ENCODE measurements at regions not wholly inside any gene's neighbourhood (a gene's known extent, or its start where the extent isn't known, plus 50 kb on each side); places are given as distances from the start of the nearest gene placed in this dataset.

DNA sequence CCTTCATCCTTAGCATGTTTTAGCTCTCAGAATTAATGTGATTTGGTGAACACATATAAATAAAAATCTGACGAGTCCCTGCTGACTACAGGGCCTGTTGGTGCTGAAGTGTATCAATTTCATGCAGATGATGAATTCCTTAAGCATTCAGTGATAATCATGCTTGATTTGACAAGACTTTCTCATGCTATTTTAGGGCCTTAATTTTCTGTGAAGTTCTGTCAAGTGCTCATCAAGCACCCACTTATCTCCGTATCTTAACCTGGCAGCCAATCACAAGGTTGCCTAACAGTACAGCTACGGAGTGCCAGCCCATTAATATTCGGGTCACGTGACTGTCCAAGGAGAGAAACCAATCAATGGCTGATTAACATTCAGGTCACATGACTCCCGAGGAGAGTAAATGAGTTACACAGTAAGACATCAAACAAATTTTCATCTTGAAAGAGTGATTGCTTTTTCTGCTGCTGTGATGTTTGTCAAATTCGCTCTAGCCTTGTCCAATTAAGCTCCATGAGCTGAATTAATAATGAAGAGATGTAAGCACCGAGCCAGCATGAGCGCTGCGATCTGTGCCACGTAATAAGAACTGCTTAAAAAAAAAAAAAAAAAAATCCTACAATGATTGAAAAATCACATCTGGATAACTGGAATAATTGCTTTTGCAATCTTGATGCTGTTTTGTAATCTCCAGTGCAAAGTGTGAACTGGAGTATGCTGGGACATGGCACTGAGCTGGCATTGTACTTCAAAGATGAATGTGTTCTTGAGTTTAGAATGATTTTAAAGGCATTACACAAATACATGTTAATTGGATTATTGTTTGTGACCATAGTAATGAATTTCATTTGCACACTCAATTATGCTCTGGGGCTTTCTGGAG lies 104.3 kb upstream of the SPATA31D4 start:
- Histone ChIP-seq H3K4me3 (no peak overlapping the region), H3K4me1 (peaks cover 15% of the 10 kb centered on the region), H3K4me2 (no peak overlapping the region), H3K9me3 (no peaks in the 10 kb centered on the region), H3K27ac (no peak overlapping the region)
- ChIA-PET POLR2A (no interaction called here), CTCF (interaction anchor here (0.6 kb wide), 1 partner anchor 303 kb away, joined by 3 read pairs; no protein-coding TSS in a partner anchor)
- FAIRE-seq (peak; percentile 18), ATAC-seq (no peak), DNase-seq (ENCODE audit: low read depth in 1 of 2, low spot score in 1 of 2) (no peak)
- TF ChIP-seq USF2 (IDR thresholded peaks at IDR 0.05) = peak; percentile 45
- TF ChIP-seq HES2 (IDR thresholded peaks at IDR 0.05) = no peak
- TF ChIP-seq BCL3 (IDR thresholded peaks at IDR 0.05) = no peak
- TF ChIP-seq, protein P1, sequence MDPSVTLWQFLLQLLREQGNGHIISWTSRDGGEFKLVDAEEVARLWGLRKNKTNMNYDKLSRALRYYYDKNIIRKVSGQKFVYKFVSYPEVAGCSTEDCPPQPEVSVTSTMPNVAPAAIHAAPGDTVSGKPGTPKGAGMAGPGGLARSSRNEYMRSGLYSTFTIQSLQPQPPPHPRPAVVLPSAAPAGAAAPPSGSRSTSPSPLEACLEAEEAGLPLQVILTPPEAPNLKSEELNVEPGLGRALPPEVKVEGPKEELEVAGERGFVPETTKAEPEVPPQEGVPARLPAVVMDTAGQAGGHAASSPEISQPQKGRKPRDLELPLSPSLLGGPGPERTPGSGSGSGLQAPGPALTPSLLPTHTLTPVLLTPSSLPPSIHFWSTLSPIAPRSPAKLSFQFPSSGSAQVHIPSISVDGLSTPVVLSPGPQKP (IDR thresholded peaks at IDR 0.05; ENCODE audit: low read depth, low read length) = no peak
- no peak for TF ChIP-seq SMC3 (IDR thresholded peaks at IDR 0.05)
- WGBS (ENCODE audit: missing lambda C conversion rate) = 89% methylated on average over 11 of the region's 11 CpGs

GRCh38 chr9:81824802-81825730 lies 103.2 kb upstream of the SPATA31D4 start:
- DNase-seq (ENCODE audit: low read depth in 1 of 2, low spot score in 1 of 2) (no peak), FAIRE-seq (peak; percentile 56), ATAC-seq (no peak)
- TF ChIP-seq HOXA7 (CRISPR knock-in tag; IDR thresholded peaks at IDR 0.05) (no peak), ZNF302 (CRISPR knock-in tag; IDR thresholded peaks at IDR 0.05) (no peak), PBX3 (IDR thresholded peaks at IDR 0.05) (no peak), EHF (CRISPR knock-in tag; IDR thresholded peaks at IDR 0.05) (no peak), ESRRA (IDR thresholded peaks at IDR 0.05; ENCODE audit: borderline replicate concordance, low read length) (no peak), TP53 (CRISPR knock-in tag; IDR thresholded peaks at IDR 0.05) (no peak), GATA3 (IDR thresholded peaks at IDR 0.05; ENCODE audit: borderline replicate concordance) (no peak), BHLHE40 (IDR thresholded peaks at IDR 0.05; ENCODE audit: low read depth, low read length) (no peak), HEYL (CRISPR knock-in tag; IDR thresholded peaks at IDR 0.05) (no peak), JUNB (IDR thresholded peaks at IDR 0.05) (no peak), JUN (IDR thresholded peaks at IDR 0.05) (no peak), SMC3 (IDR thresholded peaks at IDR 0.05) (no peak), FOSB (CRISPR knock-in tag; IDR thresholded peaks at IDR 0.05) (no peak), KDM1A (IDR thresholded peaks at IDR 0.05; ENCODE audit: low read depth) (no peak), SREBF2 (IDR thresholded peaks at IDR 0.05) (no peak), CTCF (IDR thresholded peaks at IDR 0.05) (no peak), TFCP2L1 (CRISPR knock-in tag; IDR thresholded peaks at IDR 0.05) (no peak), PHF8 (IDR thresholded peaks at IDR 0.05; ENCODE audit: borderline replicate concordance, low read depth) (no peak), HOXB13 (CRISPR knock-in tag; IDR thresholded peaks at IDR 0.05; ENCODE audit: low read depth) (no peak)
- TF ChIP-seq, protein P1 (IDR thresholded peaks at IDR 0.05; ENCODE audit: low read depth, low read length) = no peak
- Histone ChIP-seq H3K4me3 (no peak overlapping the region), H3K4me1 (peaks cover 15% of the 10 kb centered on the region), H3K9me3 (no peaks in the 10 kb centered on the region), H3K4me2 (peak overlapping the region; percentile 35), H3K27ac (peak overlapping the region in 1 of 2 experiments; percentile 60; a peak in 3 of 6 replicates)
- WGBS (ENCODE audit: missing lambda C conversion rate) = 84% methylated on average over 8 of the region's 8 CpGs
- POLR2A ChIA-PET = no interaction called here
- CTCF ChIA-PET = interaction anchor here (0.6 to 1.7 kb wide), 3 partner anchors 13 to 302 kb away, joined by 3 read pairs; no protein-coding TSS in a partner anchor
